ENCODE measurements at regions not wholly inside any gene's neighbourhood (a gene's known extent, or its start where the extent isn't known, plus 50 kb on each side); places are given as distances from the start of the nearest gene placed in this dataset.

DNA sequence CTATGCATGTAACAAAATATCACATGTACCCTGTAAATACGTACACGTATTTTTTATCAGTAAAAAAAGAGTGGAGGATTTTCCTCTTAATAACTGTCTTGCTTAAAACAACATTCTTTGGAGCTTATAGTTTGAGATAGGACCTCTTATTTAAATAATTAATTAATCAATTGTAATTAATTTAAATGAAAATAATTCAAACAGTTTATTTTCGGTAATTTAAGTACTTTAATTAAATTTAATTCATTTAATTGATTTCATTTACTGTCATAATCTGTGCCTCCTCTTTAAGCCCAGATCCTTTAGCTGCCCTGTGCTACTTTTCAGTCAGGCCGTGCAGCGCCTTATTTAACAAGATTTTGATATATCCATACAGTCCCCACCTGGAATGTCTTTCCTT lies 427.0 kb downstream of the HLX start:
- FAIRE-seq: no peak
- dilution Hi-C loops (cut with MboI; ENCODE audit: extremely low pct_ligation_motif_present, low sequenced_read_pairs): no loop called here

DNA sequence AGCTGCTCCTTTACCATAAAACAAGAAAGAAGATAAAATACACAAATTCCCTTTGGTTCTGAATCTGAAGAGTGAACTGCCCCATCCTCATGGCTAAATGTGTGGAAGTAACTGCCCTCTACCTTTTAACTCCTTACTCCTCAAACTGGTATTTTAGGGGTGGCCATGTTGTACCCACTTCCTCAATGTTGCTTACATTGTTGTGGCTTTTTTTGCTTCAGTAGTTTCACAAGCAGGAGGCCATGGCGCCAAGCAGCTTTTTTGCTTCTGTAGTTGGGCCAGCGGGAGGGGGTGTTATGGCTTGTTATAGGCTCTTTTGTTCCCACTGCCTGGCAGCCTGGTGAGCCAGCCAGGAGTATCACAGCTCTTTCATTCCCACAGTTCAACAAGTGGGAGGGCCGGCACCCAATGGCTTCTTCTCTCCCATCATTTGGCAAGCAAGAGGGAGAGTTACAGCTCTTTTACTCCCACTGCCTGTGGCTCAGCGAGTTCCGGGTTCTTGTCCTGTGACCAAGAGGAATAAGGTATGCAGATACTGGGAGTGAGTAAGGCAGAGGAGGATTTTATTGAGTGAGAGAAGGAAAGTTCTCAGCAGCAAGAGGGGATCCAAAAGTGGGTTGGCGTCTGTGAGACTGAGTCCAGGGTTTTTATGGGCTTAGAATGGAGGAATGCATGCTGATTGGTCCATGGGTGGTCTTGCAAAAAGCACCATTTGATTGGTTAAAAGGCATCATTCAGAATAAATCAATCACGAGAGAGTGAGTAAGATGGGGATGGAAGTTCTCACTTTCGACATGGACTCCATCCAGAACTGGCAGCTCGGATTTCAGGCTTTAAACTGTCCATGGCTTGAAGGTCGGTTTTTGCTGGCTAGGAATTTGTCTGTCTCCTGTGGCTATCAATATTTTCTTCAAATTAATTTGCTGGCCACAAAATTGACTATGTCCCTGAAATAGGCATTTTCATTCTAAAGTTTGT lies 429.6 kb downstream of the HLX start:
- H3K9me1 ChIP-seq (replicated peaks; ENCODE audit: control insufficient read depth, extremely low read depth, insufficient read depth, low read length): no peaks in the 10 kb centered on the region
- no TSS peak for BruUV-seq (replicated peaks)
- FAIRE-seq: no peak

More for the DNA sequence above, 427.0 kb downstream of the HLX start:
- Histone ChIP-seq H3K4me2 (ENCODE audit: insufficient read depth, low read length) (no peak overlapping the region), H4K20me1 (replicated peaks; ENCODE audit: control insufficient read depth, extremely low read depth, insufficient read depth, low read length) (no peaks in the 10 kb centered on the region), H3K27me3 (ENCODE audit: control insufficient read depth in 2 of 2, insufficient read depth in 2 of 2, low read length in 2 of 2) (peaks cover 2 to 3% of the 10 kb centered on the region in 2 experiments), H3K9ac (replicated peaks; ENCODE audit: extremely low read depth, insufficient read depth, low read length) (no peak overlapping the region), H2AFZ (ENCODE audit: low read depth, low read length) (no peak overlapping the region), H3K4me3 (replicated peaks in 1 of 3; ENCODE audit: insufficient read depth in 1 of 3, low read depth in 1 of 3, low read length in 3 of 3) (no peak overlapping the region), H3K9me1 (replicated peaks; ENCODE audit: control insufficient read depth, extremely low read depth, insufficient read depth, low read length) (no peaks in the 10 kb centered on the region), H3K9me3 (replicated peaks; ENCODE audit: control insufficient read depth, insufficient read depth, low read length) (no peaks in the 10 kb centered on the region), H3K27ac (ENCODE audit: insufficient read depth, low read depth, low read length) (no peak overlapping the region), H3K79me2 (ENCODE audit: control insufficient read depth, insufficient read depth, low read length) (no peaks in the 10 kb centered on the region), H3K36me3 (ENCODE audit: control insufficient read depth in 2 of 2, extremely low read depth in 1 of 2, insufficient read depth in 2 of 2, low read length in 2 of 2) (no peaks in the 10 kb centered on the region), H3K4me1 (ENCODE audit: control insufficient read depth, extremely low read depth, insufficient read depth, low read length) (no peaks in the 10 kb centered on the region)
- ChIA-PET CTCF (interaction anchor here (1.2 kb wide), 1 partner anchor 12 kb away, joined by 3 read pairs; no protein-coding TSS in a partner anchor), POLR2A (no interaction called here)
- no TSS peak for BruUV-seq (replicated peaks)
- no peak for TF ChIP-seq POLR2A (IDR thresholded peaks at IDR 0.05; ENCODE audit: low read depth, low read length)
- no peak for TF ChIP-seq GATA2 (IDR thresholded peaks at IDR 0.05; ENCODE audit: insufficient read depth, insufficient read length, low read depth, low read length)
- TF ChIP-seq FOS (IDR thresholded peaks at IDR 0.05; ENCODE audit: borderline replicate concordance, insufficient read depth, low read length): no peak
- TF ChIP-seq, protein P1, sequence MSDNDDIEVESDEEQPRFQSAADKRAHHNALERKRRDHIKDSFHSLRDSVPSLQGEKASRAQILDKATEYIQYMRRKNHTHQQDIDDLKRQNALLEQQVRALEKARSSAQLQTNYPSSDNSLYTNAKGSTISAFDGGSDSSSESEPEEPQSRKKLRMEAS (IDR thresholded peaks at IDR 0.05; ENCODE audit: insufficient read depth, insufficient read length): no peak
- TF ChIP-seq POLR2AphosphoS5 (IDR thresholded peaks at IDR 0.05; ENCODE audit: insufficient read depth, low read depth, low read length): no peak
- TF ChIP-seq JUN (IDR thresholded peaks at IDR 0.05; ENCODE audit: borderline replicate concordance, insufficient read depth, insufficient read length, low read depth): no peak
- no peak for TF ChIP-seq MYC (IDR thresholded peaks at IDR 0.05; ENCODE audit: low read depth, low read length)
- intact Hi-C loops (cut with micrococcal nuclease): no loop called here
- no peak for DNase-seq (ENCODE audit: low read depth, low spot score)

More for the DNA sequence above, 429.6 kb downstream of the HLX start:
- Histone ChIP-seq H2AFZ (ENCODE audit: low read depth, low read length) (no peak overlapping the region), H3K9me3 (replicated peaks; ENCODE audit: control insufficient read depth, insufficient read depth, low read length) (no peaks in the 10 kb centered on the region), H4K20me1 (replicated peaks; ENCODE audit: control insufficient read depth, extremely low read depth, insufficient read depth, low read length) (no peaks in the 10 kb centered on the region), H3K27ac (ENCODE audit: insufficient read depth, low read depth, low read length) (no peak overlapping the region), H3K4me2 (ENCODE audit: insufficient read depth, low read length) (no peak overlapping the region), H3K36me3 (ENCODE audit: control insufficient read depth in 2 of 2, extremely low read depth in 1 of 2, insufficient read depth in 2 of 2, low read length in 2 of 2) (no peaks in the 10 kb centered on the region), H3K4me1 (ENCODE audit: control insufficient read depth, extremely low read depth, insufficient read depth, low read length) (no peaks in the 10 kb centered on the region), H3K4me3 (replicated peaks in 1 of 3; ENCODE audit: insufficient read depth in 1 of 3, low read depth in 1 of 3, low read length in 3 of 3) (no peak overlapping the region), H3K27me3 (ENCODE audit: control insufficient read depth in 2 of 2, insufficient read depth in 2 of 2, low read length in 2 of 2) (peaks cover 0 to 3% of the 10 kb centered on the region in 2 experiments), H3K9ac (replicated peaks; ENCODE audit: extremely low read depth, insufficient read depth, low read length) (no peak overlapping the region), H3K79me2 (ENCODE audit: control insufficient read depth, insufficient read depth, low read length) (no peaks in the 10 kb centered on the region)
- DNase-seq (ENCODE audit: low read depth, low spot score): no peak
- dilution Hi-C loops (cut with MboI; ENCODE audit: extremely low pct_ligation_motif_present, low sequenced_read_pairs) (no loop called here), intact Hi-C loops (cut with micrococcal nuclease) (no loop called here)
- POLR2A ChIA-PET: no interaction called here
- TF ChIP-seq GATA2 (IDR thresholded peaks at IDR 0.05; ENCODE audit: insufficient read depth, insufficient read length, low read depth, low read length) (no peak), MYC (IDR thresholded peaks at IDR 0.05; ENCODE audit: low read depth, low read length) (no peak), EZH2 (IDR thresholded peaks at IDR 0.05; ENCODE audit: borderline replicate concordance, low read depth, low read length, severe bottlenecking) (no peak), POLR2A (IDR thresholded peaks at IDR 0.05; ENCODE audit: low read depth, low read length) (no peak), POLR2AphosphoS5 (IDR thresholded peaks at IDR 0.05; ENCODE audit: insufficient read depth, low read depth, low read length) (no peak), JUN (IDR thresholded peaks at IDR 0.05; ENCODE audit: borderline replicate concordance, insufficient read depth, insufficient read length, low read depth) (no peak), FOS (IDR thresholded peaks at IDR 0.05; ENCODE audit: borderline replicate concordance, insufficient read depth, low read length) (no peak)
- TF ChIP-seq, protein P1 (IDR thresholded peaks at IDR 0.05; ENCODE audit: insufficient read depth, insufficient read length): no peak
- TF ChIP-seq, protein P2, sequence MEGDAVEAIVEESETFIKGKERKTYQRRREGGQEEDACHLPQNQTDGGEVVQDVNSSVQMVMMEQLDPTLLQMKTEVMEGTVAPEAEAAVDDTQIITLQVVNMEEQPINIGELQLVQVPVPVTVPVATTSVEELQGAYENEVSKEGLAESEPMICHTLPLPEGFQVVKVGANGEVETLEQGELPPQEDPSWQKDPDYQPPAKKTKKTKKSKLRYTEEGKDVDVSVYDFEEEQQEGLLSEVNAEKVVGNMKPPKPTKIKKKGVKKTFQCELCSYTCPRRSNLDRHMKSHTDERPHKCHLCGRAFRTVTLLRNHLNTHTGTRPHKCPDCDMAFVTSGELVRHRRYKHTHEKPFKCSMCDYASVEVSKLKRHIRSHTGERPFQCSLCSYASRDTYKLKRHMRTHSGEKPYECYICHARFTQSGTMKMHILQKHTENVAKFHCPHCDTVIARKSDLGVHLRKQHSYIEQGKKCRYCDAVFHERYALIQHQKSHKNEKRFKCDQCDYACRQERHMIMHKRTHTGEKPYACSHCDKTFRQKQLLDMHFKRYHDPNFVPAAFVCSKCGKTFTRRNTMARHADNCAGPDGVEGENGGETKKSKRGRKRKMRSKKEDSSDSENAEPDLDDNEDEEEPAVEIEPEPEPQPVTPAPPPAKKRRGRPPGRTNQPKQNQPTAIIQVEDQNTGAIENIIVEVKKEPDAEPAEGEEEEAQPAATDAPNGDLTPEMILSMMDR (IDR thresholded peaks at IDR 0.05; ENCODE audit: extremely low read depth in 1 of 2, insufficient read depth in 1 of 2, low read depth in 1 of 2, low read length in 2 of 2): no peak
- CTCF ChIA-PET: interaction anchor here (0.8 to 1.2 kb wide), 2 partner anchors 126 to 400 kb away, joined by 3 read pairs; no protein-coding TSS in a partner anchor
